Stimulated activated naive B cell treated with anti-CD40 and anti-IgM and Interleukin-4, amounts not matched to agents 10 μg/mL and 1 μg/mL and 100 μg/mL, for 72 hours (primary cell): ENCODE measurements at regions not wholly inside any gene's neighbourhood (a gene's known extent, or its start where the extent isn't known, plus 50 kb on each side); places are given as distances from the start of the nearest gene placed in this dataset.
A peak's percentile ranks its signal among the peaks of the same experiment; 100 is the strongest.

Experiments
- ATAC-seq, 2 donors: fragments of 150-1000 bp; cut with Tn5 transposase; replicated peaks; 2 replicates each; pipeline ENCODE4 v1.10.0; 2021; ENCODE audit warnings: moderate library complexity in 1 of 2
- DNase-seq: peaks from one replicate; pipeline ENCODE4 v3.0.0; 2021
- H3K27ac Mint-ChIP-seq: one replicate; pipeline ENCODE4 v1.8.0; 2022; ENCODE audit warnings: mild to moderate bottlenecking, mixed read lengths
- H3K27me3 Mint-ChIP-seq, 2 donors: one replicate each; pipeline ENCODE4 v1.8.0; 2022; ENCODE audit warnings: mixed read lengths in 2 of 2
- H3K36me3 Mint-ChIP-seq, 2 donors: one replicate each; pipeline ENCODE4 v1.8.0; 2022; ENCODE audit warnings: mixed read lengths in 2 of 2, mild to moderate bottlenecking in 1 of 2
- H3K4me1 Mint-ChIP-seq, 2 donors: one replicate each; pipeline ENCODE4 v1.8.0; 2022; ENCODE audit warnings: mixed read lengths in 2 of 2, mild to moderate bottlenecking in 1 of 2
- H3K4me3 Mint-ChIP-seq, 2 donors: one replicate each; pipeline ENCODE4 v1.8.0; 2022; ENCODE audit warnings: mild to moderate bottlenecking in 2 of 2, mixed read lengths in 2 of 2, moderate library complexity in 1 of 2
- H3K9me3 Mint-ChIP-seq, 2 donors: one replicate each; pipeline ENCODE4 v1.8.0; 2022; ENCODE audit warnings: mixed read lengths in 2 of 2, mild to moderate bottlenecking in 1 of 2

GRCh38 chr13:39963612-39964011 is 308.1 kb downstream of the COG6 start:
- no peaks in the 10 kb centered on the region for H3K36me3 Mint-ChIP-seq
- H3K27me3 Mint-ChIP-seq: peaks cover 0 to 5% of the 10 kb centered on the region in 2 donors
- peak in 1 of 2 donors; percentile 71 for ATAC-seq
- H3K4me3 Mint-ChIP-seq: no peak overlapping the region
- no peaks in the 10 kb centered on the region for H3K9me3 Mint-ChIP-seq
- no peak for DNase-seq
- H3K4me1 Mint-ChIP-seq: peaks cover 0 to 1% of the 10 kb centered on the region in 2 donors
- no peak overlapping the region for H3K27ac Mint-ChIP-seq

- Mint-ChIP-seq H3K36me3 (no peaks in the 10 kb centered on the region), H3K9me3 (no peaks in the 10 kb centered on the region), H3K27me3 (peaks cover 0 to 8% of the 10 kb centered on the region in 2 donors), H3K4me3 (no peak overlapping the region), H3K4me1 (peaks cover 0 to 4% of the 10 kb centered on the region in 2 donors), H3K27ac (no peak overlapping the region)
- DNase-seq (no peak), ATAC-seq (no peak)
Observed at GRCh38 chr13:39965309-39965708, 309.8 kb downstream of the COG6 start.

DNA sequence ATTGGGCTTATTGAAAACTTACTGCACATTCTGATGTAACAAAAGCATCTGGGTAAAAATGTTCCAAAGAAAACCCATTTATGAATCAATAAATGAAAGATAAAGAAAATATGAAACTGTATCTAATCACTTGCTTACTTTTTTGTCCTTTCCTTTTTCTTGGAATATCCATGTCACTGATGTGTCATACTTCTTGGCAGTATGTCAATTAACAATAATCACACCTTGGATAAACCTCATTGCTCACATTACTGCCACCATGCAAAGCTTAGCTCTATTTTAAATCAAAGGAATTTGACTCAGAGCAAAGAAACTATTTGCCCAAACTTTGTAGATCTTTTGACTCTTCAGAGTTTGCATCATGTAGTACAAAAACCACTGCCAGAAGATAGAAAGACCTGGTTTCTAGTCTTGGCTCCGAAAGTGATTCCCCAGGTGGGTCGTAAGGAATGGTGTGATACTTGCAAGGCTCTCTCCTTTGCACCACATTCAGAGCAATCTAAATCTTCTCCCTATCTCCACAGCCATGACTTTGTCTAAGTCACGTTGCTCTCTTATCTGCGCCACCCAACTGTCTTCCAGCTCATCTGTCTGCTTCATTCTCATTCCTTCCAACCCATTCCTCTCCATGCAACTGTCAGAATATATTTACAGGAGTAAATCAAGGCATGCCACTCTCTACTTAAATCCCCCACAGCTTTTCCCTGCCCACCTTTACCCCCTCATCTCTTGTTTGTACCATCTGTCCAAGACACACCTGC is 311.9 kb downstream of the COG6 start:
- H3K27me3 Mint-ChIP-seq: peaks cover 0 to 8% of the 10 kb centered on the region in 2 donors
- no peaks in the 10 kb centered on the region for H3K36me3 Mint-ChIP-seq
- DNase-seq (no peak), ATAC-seq (no peak)
- peaks cover 0 to 7% of the 10 kb centered on the region in 2 donors for H3K4me1 Mint-ChIP-seq
- H3K4me3 Mint-ChIP-seq: no peak overlapping the region
- H3K27ac Mint-ChIP-seq: no peak overlapping the region
- no peaks in the 10 kb centered on the region for H3K9me3 Mint-ChIP-seq

GRCh38 chr13:39968646-39969475 is 313.4 kb downstream of the COG6 start:
- DNase-seq (no peak), ATAC-seq (no peak)
- Mint-ChIP-seq H3K27ac (no peak overlapping the region), H3K27me3 (peaks cover 0 to 8% of the 10 kb centered on the region in 2 donors), H3K4me1 (peaks cover 0 to 7% of the 10 kb centered on the region in 2 donors), H3K36me3 (no peaks in the 10 kb centered on the region), H3K9me3 (no peaks in the 10 kb centered on the region), H3K4me3 (no peak overlapping the region)

GRCh38 chr13:39970177-39970846 is 314.9 kb downstream of the COG6 start:
- H3K4me1 Mint-ChIP-seq: peaks cover 0 to 7% of the 10 kb centered on the region in 2 donors
- H3K27ac Mint-ChIP-seq: peak overlapping the region; percentile 80
- peak overlapping the region in 1 of 2 donors; percentile 37 for H3K4me3 Mint-ChIP-seq
- peaks cover 0 to 8% of the 10 kb centered on the region in 2 donors for H3K27me3 Mint-ChIP-seq
- peak; percentile 81 to 95 for ATAC-seq
- no peaks in the 10 kb centered on the region for H3K9me3 Mint-ChIP-seq
- H3K36me3 Mint-ChIP-seq: no peaks in the 10 kb centered on the region
- peak; percentile 9 for DNase-seq

- no peak overlapping the region for H3K4me3 Mint-ChIP-seq
- peaks cover 0 to 6% of the 10 kb centered on the region in 2 donors for H3K4me1 Mint-ChIP-seq
- no peak for DNase-seq
- no peak for ATAC-seq
- H3K27me3 Mint-ChIP-seq: peaks cover 0 to 8% of the 10 kb centered on the region in 2 donors
- H3K36me3 Mint-ChIP-seq: no peaks in the 10 kb centered on the region
- H3K9me3 Mint-ChIP-seq: no peaks in the 10 kb centered on the region
- H3K27ac Mint-ChIP-seq: no peak overlapping the region
Observed at GRCh38 chr13:39971526-39971925, 316.1 kb downstream of the COG6 start.

DNA sequence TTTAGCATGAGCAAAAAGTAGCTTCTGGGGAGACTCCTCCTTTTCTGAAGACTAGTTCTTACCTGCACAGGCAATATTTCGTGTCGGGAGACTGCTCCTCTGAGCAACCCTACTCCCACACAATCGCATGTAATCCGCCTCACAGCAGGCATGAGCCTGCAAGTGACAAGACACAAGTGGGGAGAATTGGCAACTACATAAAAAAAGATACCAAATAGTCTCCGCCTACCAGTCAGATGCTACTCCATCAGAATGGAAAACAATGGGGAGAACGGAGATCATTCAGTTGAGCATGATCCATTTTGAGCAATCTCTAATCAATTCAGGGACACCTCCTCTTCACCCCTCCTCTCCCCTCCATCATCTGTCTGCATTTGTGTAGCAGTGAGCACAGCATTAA is 321.0 kb downstream of the COG6 start:
- Mint-ChIP-seq H3K27me3 (peaks cover 0 to 4% of the 10 kb centered on the region in 2 donors), H3K4me1 (peaks cover 0 to 3% of the 10 kb centered on the region in 2 donors), H3K27ac (no peak overlapping the region), H3K4me3 (no peak overlapping the region), H3K36me3 (no peaks in the 10 kb centered on the region), H3K9me3 (no peaks in the 10 kb centered on the region)
- ATAC-seq (no peak), DNase-seq (no peak)

- Mint-ChIP-seq H3K9me3 (no peaks in the 10 kb centered on the region), H3K27me3 (peaks cover 0 to 7% of the 10 kb centered on the region in 2 donors), H3K27ac (no peak overlapping the region), H3K4me1 (no peaks in the 10 kb centered on the region), H3K4me3 (no peak overlapping the region), H3K36me3 (no peaks in the 10 kb centered on the region)
- DNase-seq (no peak), ATAC-seq (no peak)
Observed at GRCh38 chr13:39981056-39981455, 325.6 kb downstream of the COG6 start.

DNA sequence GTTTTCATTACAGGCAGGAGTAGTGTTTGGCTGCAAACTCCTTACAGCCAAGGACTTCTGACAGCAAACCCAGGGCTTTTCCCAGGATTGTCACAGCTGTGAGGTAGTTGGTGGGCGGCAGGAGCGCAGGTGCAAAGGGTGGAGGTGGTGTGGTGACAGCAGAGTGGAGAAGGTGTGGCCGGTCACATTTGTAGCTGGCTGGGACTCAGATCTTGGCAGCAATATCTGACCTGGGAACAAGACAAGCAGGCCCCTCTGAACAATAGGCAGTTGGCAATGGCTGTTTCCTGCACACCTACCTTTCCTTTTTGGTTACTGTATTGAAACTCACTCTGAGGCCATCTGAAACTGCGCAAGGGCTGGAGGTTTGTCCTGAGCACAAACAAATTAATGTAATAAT is 327.3 kb downstream of the COG6 start:
- DNase-seq (no peak), ATAC-seq (no peak)
- Mint-ChIP-seq H3K4me3 (no peak overlapping the region), H3K36me3 (no peaks in the 10 kb centered on the region), H3K9me3 (no peaks in the 10 kb centered on the region), H3K27ac (no peak overlapping the region), H3K27me3 (peaks cover 0 to 9% of the 10 kb centered on the region in 2 donors), H3K4me1 (no peaks in the 10 kb centered on the region)

- Mint-ChIP-seq H3K4me1 (no peaks in the 10 kb centered on the region), H3K27me3 (peaks cover 0 to 14% of the 10 kb centered on the region in 2 donors), H3K27ac (no peak overlapping the region), H3K9me3 (no peaks in the 10 kb centered on the region), H3K36me3 (no peaks in the 10 kb centered on the region), H3K4me3 (no peak overlapping the region)
- DNase-seq (no peak), ATAC-seq (no peak)
Observed at GRCh38 chr13:39985071-39985470, 329.6 kb downstream of the COG6 start.

DNA sequence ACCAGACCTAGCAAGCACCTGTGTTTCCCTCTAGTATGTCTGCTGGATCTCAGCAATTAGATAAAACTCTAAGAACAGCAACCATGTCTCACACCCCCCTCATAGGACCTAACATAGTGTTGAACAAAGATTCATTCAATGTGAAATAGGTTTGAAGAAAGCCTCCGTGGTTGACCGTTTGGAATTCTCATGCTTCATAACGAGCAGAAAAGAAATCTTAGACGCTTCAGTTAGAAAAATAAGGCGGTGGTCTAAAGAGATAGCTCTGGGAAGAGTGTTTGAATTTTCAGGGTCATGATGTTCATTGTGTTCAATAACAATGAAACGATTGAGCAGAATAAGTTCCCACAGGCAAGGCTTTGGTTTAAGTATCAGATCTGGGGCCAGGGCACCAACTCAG is 332.9 kb downstream of the COG6 start:
- Mint-ChIP-seq H3K27ac (no peak overlapping the region), H3K9me3 (no peaks in the 10 kb centered on the region), H3K27me3 (peaks cover 0 to 7% of the 10 kb centered on the region in 2 donors), H3K36me3 (no peaks in the 10 kb centered on the region), H3K4me3 (no peak overlapping the region), H3K4me1 (no peaks in the 10 kb centered on the region)
- ATAC-seq (no peak), DNase-seq (no peak)

GRCh38 chr13:39998166-39998565 is 342.7 kb downstream of the COG6 start:
- Mint-ChIP-seq H3K9me3 (peaks cover 0 to 5% of the 10 kb centered on the region in 2 donors), H3K27ac (no peak overlapping the region), H3K4me1 (peaks cover 0 to 3% of the 10 kb centered on the region in 2 donors), H3K27me3 (no peaks in the 10 kb centered on the region), H3K4me3 (no peak overlapping the region), H3K36me3 (peaks cover 0 to 3% of the 10 kb centered on the region in 2 donors)
- ATAC-seq (no peak), DNase-seq (no peak)

DNA sequence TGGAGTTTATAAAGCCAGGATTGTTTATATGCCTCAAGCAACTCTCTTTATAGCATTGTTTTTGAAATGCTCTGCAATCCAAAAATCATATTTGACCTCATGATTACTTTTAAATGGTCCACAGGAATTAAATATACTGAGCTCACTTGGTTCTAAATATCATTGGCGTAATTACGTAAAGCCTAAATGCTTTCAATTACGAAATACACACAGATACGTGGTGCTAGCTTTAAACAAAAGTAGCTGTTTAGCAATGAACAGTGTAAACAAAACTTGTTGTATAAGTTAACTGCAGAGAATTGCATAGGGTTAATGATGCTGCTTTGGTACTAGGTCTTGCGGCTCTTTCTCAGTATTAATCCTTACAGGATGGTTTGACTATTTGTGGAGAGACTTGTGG is 346.6 kb downstream of the COG6 start:
- Mint-ChIP-seq H3K4me1 (peaks cover 0 to 3% of the 10 kb centered on the region in 2 donors), H3K9me3 (peaks cover 0 to 5% of the 10 kb centered on the region in 2 donors), H3K36me3 (peaks cover 0 to 4% of the 10 kb centered on the region in 2 donors), H3K27ac (no peak overlapping the region), H3K27me3 (no peaks in the 10 kb centered on the region), H3K4me3 (no peak overlapping the region)
- ATAC-seq: no peak
- DNase-seq: no peak

- Mint-ChIP-seq H3K9me3 (peaks cover 0 to 3% of the 10 kb centered on the region in 2 donors), H3K4me3 (no peak overlapping the region), H3K27ac (no peak overlapping the region), H3K27me3 (peaks cover 4 to 6% of the 10 kb centered on the region in 2 donors), H3K4me1 (peaks cover 2 to 9% of the 10 kb centered on the region in 2 donors), H3K36me3 (no peaks in the 10 kb centered on the region)
- ATAC-seq: no peak
- no peak for DNase-seq
Observed at GRCh38 chr13:40013554-40013953, 358.1 kb downstream of the COG6 start.
